ENCODE measurements at regions not wholly inside any gene's neighbourhood (a gene's known extent, or its start where the extent isn't known, plus 50 kb on each side); places are given as distances from the start of the nearest gene placed in this dataset.

GRCh38 chr17:17421346-17422216 is 55.2 kb upstream of the MED9 start:
- no peak overlapping the region for H3K4me3 Mint-ChIP-seq (ENCODE audit: unreplicated experiment)
- H3K27me3 Mint-ChIP-seq (ENCODE audit: low read depth) = no peaks in the 10 kb centered on the region
- H3K36me3 Mint-ChIP-seq (ENCODE audit: low read depth) = peaks cover 2% of the 10 kb centered on the region
- TF ChIP-seq CTCF (IDR thresholded peaks at IDR 0.05) = no peak
- no peak for DNase-seq (ENCODE audit: low spot score)
- peaks cover 4% of the 10 kb centered on the region for H3K4me1 Mint-ChIP-seq (ENCODE audit: low read depth)
- H3K9me3 Mint-ChIP-seq (ENCODE audit: low read depth) = no peaks in the 10 kb centered on the region
- H3K27ac Mint-ChIP-seq (ENCODE audit: unreplicated experiment) = no peak overlapping the region

- no peaks in the 10 kb centered on the region for H3K9me3 Mint-ChIP-seq (ENCODE audit: low read depth)
- H3K4me1 Mint-ChIP-seq (ENCODE audit: low read depth) = no peaks in the 10 kb centered on the region
- H3K4me3 Mint-ChIP-seq (ENCODE audit: unreplicated experiment) = no peak overlapping the region
- H3K27me3 Mint-ChIP-seq (ENCODE audit: low read depth) = peaks cover 6% of the 10 kb centered on the region
- no peak for DNase-seq (ENCODE audit: low spot score)
- no peak for TF ChIP-seq CTCF (IDR thresholded peaks at IDR 0.05)
- H3K27ac Mint-ChIP-seq (ENCODE audit: unreplicated experiment) = no peak overlapping the region
- H3K36me3 Mint-ChIP-seq (ENCODE audit: low read depth) = peaks cover 2% of the 10 kb centered on the region
Measured at GRCh38 chr17:17422217-17422610, 54.6 kb upstream of the MED9 start.

- DNase-seq (ENCODE audit: low spot score) = no peak
- no peak for TF ChIP-seq CTCF (IDR thresholded peaks at IDR 0.05)
- H3K4me1 Mint-ChIP-seq (ENCODE audit: low read depth) = no peaks in the 10 kb centered on the region
- peaks cover 8% of the 10 kb centered on the region for H3K27me3 Mint-ChIP-seq (ENCODE audit: low read depth)
- H3K4me3 Mint-ChIP-seq (ENCODE audit: unreplicated experiment) = no peak overlapping the region
- H3K36me3 Mint-ChIP-seq (ENCODE audit: low read depth) = peaks cover 2% of the 10 kb centered on the region
- no peak overlapping the region for H3K27ac Mint-ChIP-seq (ENCODE audit: unreplicated experiment)
- no peaks in the 10 kb centered on the region for H3K9me3 Mint-ChIP-seq (ENCODE audit: low read depth)
Measured at GRCh38 chr17:17422641-17423040, 54.2 kb upstream of the MED9 start.

GRCh38 chr17:17423656-17424055 is 53.1 kb upstream of the MED9 start:
- Mint-ChIP-seq H3K4me3 (ENCODE audit: unreplicated experiment) (no peak overlapping the region), H3K27me3 (ENCODE audit: low read depth) (peaks cover 13% of the 10 kb centered on the region), H3K27ac (ENCODE audit: unreplicated experiment) (no peak overlapping the region), H3K36me3 (ENCODE audit: low read depth) (peaks cover 2% of the 10 kb centered on the region), H3K9me3 (ENCODE audit: low read depth) (no peaks in the 10 kb centered on the region), H3K4me1 (ENCODE audit: low read depth) (no peaks in the 10 kb centered on the region)
- DNase-seq (ENCODE audit: low spot score) = no peak
- TF ChIP-seq CTCF (IDR thresholded peaks at IDR 0.05) = no peak

- TF ChIP-seq CTCF (IDR thresholded peaks at IDR 0.05) = no peak
- H3K9me3 Mint-ChIP-seq (ENCODE audit: low read depth) = no peaks in the 10 kb centered on the region
- no peak overlapping the region for H3K27ac Mint-ChIP-seq (ENCODE audit: unreplicated experiment)
- DNase-seq (ENCODE audit: low spot score) = no peak
- peaks cover 2% of the 10 kb centered on the region for H3K36me3 Mint-ChIP-seq (ENCODE audit: low read depth)
- H3K4me3 Mint-ChIP-seq (ENCODE audit: unreplicated experiment) = no peak overlapping the region
- no peaks in the 10 kb centered on the region for H3K4me1 Mint-ChIP-seq (ENCODE audit: low read depth)
- peaks cover 16% of the 10 kb centered on the region for H3K27me3 Mint-ChIP-seq (ENCODE audit: low read depth)
Measured at GRCh38 chr17:17424552-17424951, 52.2 kb upstream of the MED9 start.
